ENCODE measurements at regions not wholly inside any gene's neighbourhood (a gene's known extent, or its start where the extent isn't known, plus 50 kb on each side); places are given as distances from the start of the nearest gene placed in this dataset.

- TF ChIP-seq CTCF (IDR thresholded peaks at IDR 0.05) = no peak
- no peak for TF ChIP-seq POLR2A (IDR thresholded peaks at IDR 0.05)
Observed at GRCh38 chr2:150612957-150613710, 125.7 kb upstream of the RND3 start.

Measured in esophagus squamous epithelium (tissue), 4 donors.